GM23338 (cell line): ENCODE measurements at regions not wholly inside any gene's neighbourhood (a gene's known extent, or its start where the extent isn't known, plus 50 kb on each side); places are given as distances from the start of the nearest gene placed in this dataset.

Experiments
- ATAC-seq: fragments of 200-7000 bp; cut with Tn5 transposase; 3 replicates; pipeline ENCODE4 v1.9.1; 2020
- DNase-seq: peaks from one replicate; pipeline ENCODE4 v3.0.0-alpha.2; 2015; ENCODE audit warnings: low spot score
- H2AFZ ChIP-seq: fragments of 200-600 bp; sonication (generic); 2 replicates; pipeline ENCODE4 v1.8.0; 2016; ENCODE audit warnings: antibody characterized with exemption, mild to moderate bottlenecking, moderate library complexity
- H3F3A ChIP-seq: fragments of 200-600 bp; sonication (generic); replicated peaks from 2 replicates; pipeline ENCODE4 v1.8.0; 2017; ENCODE audit warnings: antibody characterized with exemption, mixed run types, low read depth
- H3K27ac ChIP-seq: fragments of 200-600 bp; sonication (generic); 2 replicates; pipeline ENCODE4 v1.6.1; 2016; ENCODE audit warnings: low read depth
- H3K27me3 ChIP-seq: fragments of 200-600 bp; sonication (generic); 2 replicates; pipeline ENCODE4 v1.8.0; 2016; ENCODE audit warnings: mild to moderate bottlenecking, mixed run types, moderate library complexity; ENCODE audit not compliant: insufficient read depth
- H3K36me3 ChIP-seq: fragments of 200-600 bp; sonication (generic); 2 replicates; pipeline ENCODE4 v1.8.0; 2016; ENCODE audit warnings: mild to moderate bottlenecking; ENCODE audit not compliant: insufficient read depth
- H3K4me1 ChIP-seq: fragments of 200-600 bp; sonication (generic); 2 replicates; pipeline ENCODE4 v1.8.0; 2016; ENCODE audit warnings: mild to moderate bottlenecking, moderate library complexity; ENCODE audit not compliant: insufficient read depth
- H3K4me2 ChIP-seq: fragments of 200-600 bp; sonication (generic); 2 replicates; pipeline ENCODE4 v1.7.1; 2017; ENCODE audit warnings: mixed run types
- H3K4me3 ChIP-seq: fragments of 200-600 bp; sonication (generic); 2 replicates; pipeline ENCODE4 v1.6.1; 2016; ENCODE audit warnings: mixed run types
- H3K79me2 ChIP-seq: fragments of 200-600 bp; sonication (generic); replicated peaks from 2 replicates; pipeline ENCODE4 v1.8.0; 2017; ENCODE audit warnings: mild to moderate bottlenecking; ENCODE audit not compliant: insufficient read depth
- H3K9me2 ChIP-seq: fragments of 200-600 bp; sonication (generic); 2 replicates; pipeline ENCODE4 v1.8.0; 2017; ENCODE audit not compliant: insufficient read depth
- H4K20me1 ChIP-seq: fragments of 200-600 bp; sonication (generic); replicated peaks from 2 replicates; pipeline ENCODE4 v1.8.0; 2017; ENCODE audit warnings: mild to moderate bottlenecking; ENCODE audit not compliant: insufficient read depth
- H3K27ac Mint-ChIP-seq: 2 replicates; pipeline ENCODE4 v1.8.0; 2020; ENCODE audit warnings: inconsistent platforms, mild to moderate bottlenecking, moderate library complexity, mixed read lengths
- H3K27me3 Mint-ChIP-seq: 3 replicates; pipeline ENCODE4 v1.8.0; 2022; ENCODE audit warnings: low read depth, mild to moderate bottlenecking, moderate library complexity, mixed read lengths, inconsistent platforms; ENCODE audit not compliant: insufficient read depth, poor library complexity
- H3K36me3 Mint-ChIP-seq: 3 replicates; pipeline ENCODE4 v1.8.0; 2021; ENCODE audit warnings: low read depth, mild to moderate bottlenecking, inconsistent platforms, moderate library complexity, mixed read lengths
- H3K4me1 Mint-ChIP-seq: 3 replicates; pipeline ENCODE4 v1.8.0; 2020; ENCODE audit warnings: mild to moderate bottlenecking, inconsistent platforms, mixed read lengths
- H3K4me3 Mint-ChIP-seq: 3 replicates; pipeline ENCODE4 v1.8.0; 2021; ENCODE audit warnings: moderate library complexity, mild to moderate bottlenecking, inconsistent platforms, mixed read lengths
- H3K9me3 Mint-ChIP-seq: 3 replicates; pipeline ENCODE4 v1.8.0; 2020; ENCODE audit warnings: moderate library complexity, mild to moderate bottlenecking, inconsistent platforms, mixed read lengths
- CREB1 ChIP-seq: fragments of 250-450 bp; sonication (Bioruptor Pico); IDR thresholded peaks from 2 replicates; pipeline ENCODE4 v1.5.0; 2020; ENCODE audit warnings: low read depth, mild to moderate bottlenecking, moderate library complexity
- CTCF ChIP-seq, 2 experiments: fragments of 200-600 bp in 1 of 2; sonication (generic) in 1 of 2; conservative IDR thresholded peaks; 2 replicates each; pipeline versions ENCODE4 v1.5.1 to v1.6.1; 2016 to 2017; ENCODE audit warnings: antibody characterized with exemption in 2 of 2, low read depth in 2 of 2, mild to moderate bottlenecking in 2 of 2, moderate library complexity in 1 of 2
- ETS1 ChIP-seq: IDR thresholded peaks from 2 replicates; pipeline ENCODE4 v1.6.1; 2016; ENCODE audit warnings: antibody characterized with exemption
- EZH2 ChIP-seq: fragments of 200-600 bp; sonication (generic); IDR thresholded peaks from one replicate; pipeline ENCODE4 v1.8.0; 2017; ENCODE audit warnings: antibody characterized with exemption, mild to moderate bottlenecking, low read depth; ENCODE audit not compliant: unreplicated experiment
- EZH2phosphoT487 ChIP-seq: fragments of 200-600 bp; sonication (generic); IDR thresholded peaks from one replicate; pipeline ENCODE4 v1.8.1; 2018; ENCODE audit warnings: antibody characterized with exemption; ENCODE audit not compliant: unreplicated experiment
- JUNB ChIP-seq: IDR thresholded peaks from one replicate; pipeline ENCODE4 v1.6.1; 2016; ENCODE audit warnings: antibody characterized with exemption; ENCODE audit not compliant: unreplicated experiment
- NANOG ChIP-seq: IDR thresholded peaks from 2 replicates; pipeline ENCODE4 v1.6.1; 2016; ENCODE audit warnings: antibody characterized with exemption, borderline replicate concordance
- POLR2AphosphoS5 ChIP-seq: IDR thresholded peaks from 2 replicates; pipeline ENCODE4 v1.6.1; 2016; ENCODE audit warnings: antibody characterized with exemption, low read depth
- REST ChIP-seq: IDR thresholded peaks from one replicate; pipeline ENCODE4 v1.6.1; 2018; ENCODE audit warnings: antibody characterized with exemption; ENCODE audit not compliant: unreplicated experiment
- STAT1 ChIP-seq: IDR thresholded peaks from one replicate; pipeline ENCODE4 v1.6.1; 2016; ENCODE audit warnings: antibody characterized with exemption; ENCODE audit not compliant: unreplicated experiment
- ZNF114 ChIP-seq: fragments of 250-450 bp; sonication (Bioruptor Pico); IDR thresholded peaks from 2 replicates; pipeline ENCODE4 v1.5.0; 2020; ENCODE audit warnings: mild to moderate bottlenecking, moderate library complexity
- ZNF331 ChIP-seq: fragments of 250-450 bp; sonication (Bioruptor Pico); IDR thresholded peaks from 2 replicates; pipeline ENCODE4 v1.5.0; 2020; ENCODE audit warnings: low read depth, mild to moderate bottlenecking, moderate library complexity
- ZNF462 ChIP-seq: fragments of 250-450 bp; sonication (Bioruptor Pico); IDR thresholded peaks from 2 replicates; pipeline ENCODE4 v1.5.0; 2020; ENCODE audit warnings: mild to moderate bottlenecking, moderate library complexity

GRCh38 chr17:77468897-77469296 is 328.1 kb downstream of the SEC14L1 start:
- no peaks in the 10 kb centered on the region for H3K27me3 ChIP-seq
- no peak overlapping the region for H3K4me3 ChIP-seq
- Mint-ChIP-seq H3K4me1 (peaks cover 87% of the 10 kb centered on the region), H3K27ac (peak overlapping the region; percentile 76; the same call in 1 of the 2 replicates), H3K27me3 (peaks cover 34% of the 10 kb centered on the region), H3K4me3 (no peak overlapping the region; the same call in 1 of the 3 replicates), H3K36me3 (peaks cover 45% of the 10 kb centered on the region), H3K9me3 (no peaks in the 10 kb centered on the region; the same call in 2 of the 3 replicates)
- TF ChIP-seq NANOG = no peak
- TF ChIP-seq POLR2AphosphoS5 = no peak
- TF ChIP-seq ZNF114 (CRISPR knock-in tag) = no peak
- no peak for TF ChIP-seq ZNF462 (CRISPR knock-in tag)
- no peak for TF ChIP-seq ETS1
- TF ChIP-seq ZNF331 (CRISPR knock-in tag) = no peak
- no peak for TF ChIP-seq REST
- TF ChIP-seq EZH2 = no peak
- TF ChIP-seq STAT1 = no peak
- no peak for TF ChIP-seq EZH2phosphoT487
- TF ChIP-seq CREB1 (CRISPR knock-in tag) = no peak
- TF ChIP-seq CTCF (conservative IDR thresholded peaks at IDR 0.05; ENCODE audit: low read depth in 2 of 2) = no peak
- no peak for TF ChIP-seq JUNB
- no peaks in the 10 kb centered on the region; the same call in 1 of the 2 replicates for H3K36me3 ChIP-seq
- H3K4me1 ChIP-seq = peaks cover 71% of the 10 kb centered on the region
- H3K9me2 ChIP-seq = peaks cover 9% of the 10 kb centered on the region
- H3F3A ChIP-seq = peaks cover 38% of the 10 kb centered on the region
- no peak overlapping the region for H3K27ac ChIP-seq
- DNase-seq (no peak), ATAC-seq (no peak)
- peaks cover 76% of the 10 kb centered on the region for H3K79me2 ChIP-seq
- H2AFZ ChIP-seq = no peak overlapping the region
- H4K20me1 ChIP-seq = no peaks in the 10 kb centered on the region; the same call in 1 of the 2 replicates
- no peak overlapping the region for H3K4me2 ChIP-seq
